ENCODE measurements at regions not wholly inside any gene's neighbourhood (a gene's known extent, or its start where the extent isn't known, plus 50 kb on each side); places are given as distances from the start of the nearest gene placed in this dataset.

DNA sequence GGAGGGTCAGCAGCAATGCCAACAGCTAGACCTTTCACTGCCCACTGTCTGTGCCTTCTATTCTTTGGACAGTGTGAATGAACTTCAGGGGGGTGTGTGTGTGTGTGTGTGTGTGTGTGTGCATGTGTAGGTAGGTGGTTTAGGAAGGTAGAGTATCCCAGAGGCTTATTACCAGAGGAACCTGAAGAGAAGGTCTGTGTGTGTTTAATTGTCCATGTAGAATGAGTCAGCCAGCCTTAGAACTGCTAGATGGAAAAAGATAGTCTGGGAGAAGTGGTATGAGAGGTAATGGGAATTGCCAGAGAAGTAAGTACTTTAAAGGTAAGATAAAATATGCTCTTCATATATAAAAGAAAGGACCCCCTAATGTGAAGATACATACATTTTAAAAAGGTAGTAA, 522.2 kb downstream of the PIK3C3 start:
- Histone ChIP-seq H2BK5ac (ENCODE audit: insufficient read length, low read length) (no peak overlapping the region), H3K9me3 (ENCODE audit: control insufficient read depth, low read depth, low read length) (no peaks in the 10 kb centered on the region), H4K20me1 (ENCODE audit: control insufficient read depth, insufficient read depth, insufficient read length) (no peaks in the 10 kb centered on the region), H3K27ac (ENCODE audit: insufficient read length, low read depth, low read length) (no peak overlapping the region), H4K8ac (replicated peaks; ENCODE audit: insufficient read length, low read depth, low read length) (no peak overlapping the region), H2BK15ac (ENCODE audit: low read depth, low read length) (no peak overlapping the region), H3K23ac (ENCODE audit: insufficient read length, low read depth, low read length) (no peak overlapping the region), H2BK120ac (ENCODE audit: low read depth, low read length, poor library complexity, severe bottlenecking) (no peak overlapping the region), H3K56ac (ENCODE audit: insufficient read length, low read depth, low read length) (no peak overlapping the region), H3K79me2 (ENCODE audit: insufficient read depth, low read length) (no peaks in the 10 kb centered on the region), H3K18ac (ENCODE audit: insufficient read length, low read depth, low read length) (no peak overlapping the region), H3K79me1 (ENCODE audit: insufficient read depth, low read depth, low read length, poor library complexity, severe bottlenecking) (no peaks in the 10 kb centered on the region), H2BK12ac (ENCODE audit: insufficient read length, low read depth, low read length) (no peak overlapping the region), H4K91ac (ENCODE audit: insufficient read length, low read depth, low read length) (no peak overlapping the region), H2AFZ (ENCODE audit: low read length) (no peak overlapping the region), H3K9ac (ENCODE audit: extremely low read depth, insufficient read length, low read length) (no peak overlapping the region), H2AK5ac (ENCODE audit: insufficient read length, low read length) (no peak overlapping the region), H3K4ac (ENCODE audit: low read depth, low read length) (no peak overlapping the region), H4K5ac (ENCODE audit: insufficient read length, low read depth, low read length) (no peak overlapping the region), H3T11ph (ENCODE audit: low read length) (no peak overlapping the region), H3K27me3 (ENCODE audit: insufficient read depth, low read length) (no peaks in the 10 kb centered on the region), H2BK20ac (ENCODE audit: low read depth, low read length, poor library complexity, severe bottlenecking) (no peak overlapping the region), H3K14ac (ENCODE audit: insufficient read depth, low read length) (no peak overlapping the region), H3K4me1 (ENCODE audit: insufficient read depth, low read length) (no peaks in the 10 kb centered on the region), H3K23me2 (ENCODE audit: insufficient read length, low read depth, low read length, poor library complexity, severe bottlenecking) (no peaks in the 10 kb centered on the region), H3K4me2 (ENCODE audit: insufficient read depth, insufficient read length, low read length) (no peak overlapping the region)
- no peak overlapping the region for H3K4me3 Mint-ChIP-seq
- no peaks in the 10 kb centered on the region for H3K4me1 Mint-ChIP-seq
- H3K27ac Mint-ChIP-seq = no peak overlapping the region; a peak in 1 of 7 replicates
- DNase-seq = no peak
- no peak for TF ChIP-seq CTCF (conservative IDR thresholded peaks at IDR 0.05)
- H3K9me3 Mint-ChIP-seq = no peaks in the 10 kb centered on the region
- H3K36me3 Mint-ChIP-seq (ENCODE audit: insufficient read depth in 1 of 3, low read depth in 3 of 3) = no peaks in the 10 kb centered on the region
- no peaks in the 10 kb centered on the region for H3K27me3 Mint-ChIP-seq (ENCODE audit: low read depth)
